ENCODE measurements at regions not wholly inside any gene's neighbourhood (a gene's known extent, or its start where the extent isn't known, plus 50 kb on each side); places are given as distances from the start of the nearest gene placed in this dataset.

DNA sequence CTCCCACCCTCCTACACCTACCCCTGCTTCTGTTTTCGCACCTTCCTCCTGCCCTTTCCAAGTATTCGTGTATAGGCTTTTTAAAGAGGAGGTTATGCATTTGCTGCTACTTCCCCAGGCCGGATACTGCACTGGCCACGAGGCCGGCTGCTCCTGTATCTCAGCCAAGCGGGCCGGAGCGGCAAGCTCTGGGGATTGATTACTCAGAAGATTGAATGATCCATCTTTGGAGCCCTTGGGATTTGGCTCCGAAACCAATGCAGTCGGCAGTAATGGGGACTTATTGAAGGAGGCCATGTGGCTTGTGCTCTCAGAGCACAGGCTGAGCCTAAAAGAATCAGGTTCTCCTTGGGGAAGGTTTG is 405.3 kb downstream of the TLE4 start:
- TF ChIP-seq, protein P1, sequence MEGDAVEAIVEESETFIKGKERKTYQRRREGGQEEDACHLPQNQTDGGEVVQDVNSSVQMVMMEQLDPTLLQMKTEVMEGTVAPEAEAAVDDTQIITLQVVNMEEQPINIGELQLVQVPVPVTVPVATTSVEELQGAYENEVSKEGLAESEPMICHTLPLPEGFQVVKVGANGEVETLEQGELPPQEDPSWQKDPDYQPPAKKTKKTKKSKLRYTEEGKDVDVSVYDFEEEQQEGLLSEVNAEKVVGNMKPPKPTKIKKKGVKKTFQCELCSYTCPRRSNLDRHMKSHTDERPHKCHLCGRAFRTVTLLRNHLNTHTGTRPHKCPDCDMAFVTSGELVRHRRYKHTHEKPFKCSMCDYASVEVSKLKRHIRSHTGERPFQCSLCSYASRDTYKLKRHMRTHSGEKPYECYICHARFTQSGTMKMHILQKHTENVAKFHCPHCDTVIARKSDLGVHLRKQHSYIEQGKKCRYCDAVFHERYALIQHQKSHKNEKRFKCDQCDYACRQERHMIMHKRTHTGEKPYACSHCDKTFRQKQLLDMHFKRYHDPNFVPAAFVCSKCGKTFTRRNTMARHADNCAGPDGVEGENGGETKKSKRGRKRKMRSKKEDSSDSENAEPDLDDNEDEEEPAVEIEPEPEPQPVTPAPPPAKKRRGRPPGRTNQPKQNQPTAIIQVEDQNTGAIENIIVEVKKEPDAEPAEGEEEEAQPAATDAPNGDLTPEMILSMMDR (IDR thresholded peaks at IDR 0.05), result no peak
- TF ChIP-seq EP300 (IDR thresholded peaks at IDR 0.05), result no peak
- no peak for TF ChIP-seq POLR2A (IDR thresholded peaks at IDR 0.05)
